ENCODE measurements at regions not wholly inside any gene's neighbourhood (a gene's known extent, or its start where the extent isn't known, plus 50 kb on each side); places are given as distances from the start of the nearest gene placed in this dataset.
"Not testable (repeated sequence)": the region's sequence is repeated elsewhere in the genome, so short reads cannot be mapped to it uniquely, and the experiment has no call there.

DNA sequence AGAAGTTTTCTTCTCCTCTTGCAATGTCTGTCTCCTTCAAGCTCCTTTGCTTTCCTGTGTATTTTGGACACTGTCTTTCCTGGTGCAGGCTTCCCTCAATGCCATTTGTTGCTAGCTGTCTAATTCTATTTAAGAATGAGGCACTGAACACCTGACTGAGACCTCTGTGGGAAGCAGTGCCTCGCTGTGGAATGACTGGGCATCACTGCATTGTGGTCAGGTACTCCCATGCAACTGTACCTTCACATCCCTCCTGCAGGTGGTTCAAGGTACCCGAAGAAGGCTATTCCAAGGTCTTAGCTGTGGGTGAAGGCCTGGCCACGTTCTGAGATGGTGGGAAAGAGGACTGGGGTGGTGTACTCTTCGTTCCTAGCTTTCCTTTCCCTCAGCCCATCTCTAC lies 152.8 kb upstream of the CTAGE1 start:
- DNase-seq: no peak

DNA sequence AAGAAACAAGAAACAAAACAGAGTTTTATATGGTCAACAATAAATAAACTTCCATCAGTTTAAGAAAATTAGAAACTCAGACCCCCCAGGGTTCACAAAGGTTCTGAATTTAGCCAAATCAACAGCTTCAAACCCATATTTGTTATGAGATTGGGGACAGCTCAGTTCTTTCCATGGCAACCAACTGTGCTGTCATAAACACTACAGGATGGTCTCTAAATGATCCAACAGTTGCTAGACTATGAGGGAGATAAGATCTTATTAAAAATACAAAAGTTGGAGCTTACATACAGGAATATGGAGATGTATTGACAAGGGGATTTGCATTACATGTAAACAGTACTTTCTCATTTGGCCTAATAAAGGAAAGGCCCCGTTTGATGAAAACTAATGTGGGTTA lies 154.6 kb upstream of the CTAGE1 start:
- DNase-seq: no peak

DNA sequence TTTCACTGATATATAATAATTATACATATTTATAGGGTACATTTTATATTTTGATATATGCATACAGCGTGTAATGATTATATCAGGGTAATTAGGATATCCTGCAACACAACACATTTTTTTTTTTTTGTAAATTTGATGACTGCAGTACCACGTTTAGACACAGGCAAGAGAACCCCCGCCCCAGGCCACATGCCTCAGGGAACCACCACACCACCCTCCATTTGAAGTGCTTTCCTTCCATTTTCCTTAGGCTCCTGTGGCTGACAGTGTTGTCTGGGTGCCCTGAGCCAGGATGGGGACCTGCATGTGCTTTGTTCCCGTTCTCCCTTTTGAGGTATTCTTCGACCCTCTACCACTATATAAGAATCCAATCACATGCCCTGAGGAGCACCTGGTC lies 161.6 kb upstream of the CTAGE1 start:
- no peak for DNase-seq

DNA sequence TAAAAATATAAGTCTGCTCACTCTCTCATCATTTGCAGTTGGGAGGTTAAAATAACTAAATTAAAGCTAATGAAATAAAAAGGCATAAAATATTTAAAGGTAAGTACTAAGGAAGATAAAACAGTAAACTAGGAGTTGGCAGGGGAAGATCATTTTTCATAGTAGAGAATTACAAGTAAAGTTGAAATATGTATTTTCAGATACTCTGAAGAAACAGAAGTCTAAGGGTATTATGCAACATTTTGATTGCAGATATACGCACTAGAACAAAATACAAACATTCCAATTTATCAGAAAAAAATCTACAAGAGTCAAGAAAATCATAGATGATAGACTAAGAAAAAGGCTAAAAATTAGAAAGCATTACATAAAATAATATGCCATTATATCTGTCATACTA lies 167.6 kb upstream of the CTAGE1 start:
- no peak for DNase-seq

DNA sequence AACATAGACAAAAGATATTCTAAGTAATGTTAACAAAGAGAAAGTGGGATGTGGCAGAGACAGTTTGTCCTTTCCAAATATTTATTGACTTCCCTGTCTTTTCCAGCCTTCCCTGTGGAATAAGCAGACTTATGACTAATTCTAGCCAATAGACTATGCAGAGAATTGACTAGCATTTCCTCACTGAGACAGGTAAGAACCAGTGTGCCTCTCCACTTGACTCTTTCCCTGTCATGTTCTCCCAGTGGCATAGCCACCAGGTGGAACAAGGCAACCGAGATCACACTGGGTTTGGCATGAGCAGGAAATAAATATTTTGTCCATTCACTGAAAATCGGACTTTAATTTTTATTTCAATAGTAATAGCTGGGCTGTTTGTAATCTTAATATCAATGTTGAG lies 168.1 kb upstream of the CTAGE1 start:
- no peak for DNase-seq

DNA sequence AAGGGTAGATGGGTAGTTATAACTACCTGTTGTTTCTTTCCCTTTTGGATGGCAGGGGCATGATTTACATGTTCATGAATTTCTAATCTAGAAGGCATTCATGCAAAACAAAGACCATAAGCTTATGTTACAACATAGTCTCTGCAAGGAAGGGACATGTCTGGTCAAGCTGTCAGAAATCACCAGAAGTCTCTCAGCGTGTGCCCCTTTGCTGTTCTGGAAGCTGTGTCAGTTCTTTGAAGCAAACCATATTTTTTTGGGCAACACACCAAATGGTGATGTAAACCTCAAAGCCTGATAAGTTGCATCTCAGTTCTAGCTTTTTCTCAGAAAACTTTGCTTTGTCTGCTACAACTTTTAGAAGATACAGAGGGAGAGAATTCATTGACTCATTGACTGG lies 173.5 kb upstream of the CTAGE1 start:
- no peak for DNase-seq

DNA sequence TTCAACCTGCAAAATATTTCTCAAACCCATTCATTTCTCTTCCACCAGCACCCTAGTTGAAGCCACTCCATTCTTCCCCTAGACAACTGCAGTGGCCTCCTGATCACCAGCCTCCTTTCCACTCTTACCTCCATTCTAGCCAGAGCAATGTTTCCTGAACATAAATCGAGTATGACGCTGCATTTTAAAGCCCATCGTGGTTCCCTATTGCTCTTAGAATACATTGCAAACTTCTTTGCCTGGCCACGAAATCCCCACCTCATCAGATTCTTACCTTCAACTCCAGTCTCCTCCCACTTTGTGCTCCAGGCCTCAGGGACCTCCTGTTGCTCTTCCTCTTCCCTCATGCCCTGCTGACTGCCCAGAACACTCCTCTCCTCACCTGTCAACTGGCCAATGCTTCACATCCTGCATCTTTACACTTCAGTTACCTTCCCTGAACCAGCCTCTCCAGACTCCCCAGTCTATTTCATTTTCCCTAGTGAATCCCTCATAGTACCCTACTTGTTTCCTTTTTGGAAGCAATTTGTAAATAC lies 176.5 kb upstream of the CTAGE1 start:
- no peak for DNase-seq

DNA sequence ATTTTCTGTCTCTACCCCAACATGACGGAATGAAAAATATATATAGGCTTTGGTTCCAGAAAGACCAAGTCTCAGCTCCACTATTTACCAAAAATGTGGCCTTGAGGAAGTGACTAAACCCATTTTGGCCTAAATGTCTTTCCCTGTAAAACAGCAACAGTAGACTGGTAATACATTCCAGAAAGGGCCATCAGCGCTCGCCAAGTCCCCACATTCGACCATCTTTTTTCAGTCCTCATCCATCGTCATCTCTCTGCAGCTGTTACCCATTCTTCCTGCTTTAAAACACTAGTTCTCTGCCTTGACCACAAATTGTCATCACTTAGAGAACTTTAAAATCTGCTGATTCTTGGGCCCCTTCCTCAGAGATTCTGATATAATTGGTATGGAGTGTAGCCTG lies 183.8 kb upstream of the CTAGE1 start:
- DNase-seq: no peak

DNA sequence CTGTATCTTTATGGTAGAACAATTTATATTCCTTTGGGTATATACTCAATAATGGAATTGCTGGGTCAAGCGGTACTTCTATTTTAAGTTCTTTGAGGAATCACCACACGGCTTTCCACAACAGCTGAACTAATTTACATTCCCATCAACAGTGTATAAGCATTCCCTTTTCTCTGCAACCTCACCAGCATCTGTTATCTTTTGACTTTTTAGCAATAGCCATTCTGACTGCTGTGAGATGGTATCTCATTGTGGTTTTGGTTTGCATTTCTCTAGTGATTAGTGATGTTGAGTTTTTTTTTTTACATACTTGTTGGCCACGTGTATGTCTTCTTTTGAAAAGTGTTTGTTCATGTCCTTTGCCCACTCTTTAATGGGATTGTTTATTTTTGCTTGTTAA lies 184.7 kb upstream of the CTAGE1 start:
- not testable (repeated sequence) for DNase-seq

DNA sequence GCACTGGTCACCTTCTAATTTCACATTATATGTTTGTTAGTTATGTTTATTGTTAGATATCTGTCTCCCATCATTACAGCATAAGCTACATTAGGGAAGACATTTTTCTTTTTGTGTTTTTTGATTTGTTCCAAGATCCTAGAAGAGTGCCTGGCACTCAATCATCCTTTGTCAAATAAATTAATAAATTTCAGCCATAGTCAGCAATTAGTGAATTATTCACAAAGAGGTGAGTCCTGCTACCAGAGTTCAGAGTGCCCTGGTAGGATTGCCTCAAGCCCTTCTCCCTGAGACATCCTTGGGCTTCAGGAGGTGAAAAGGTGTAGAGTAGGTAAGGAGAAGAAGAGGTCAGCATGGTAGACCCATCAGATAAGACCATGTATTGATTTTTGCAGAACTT lies 186.2 kb upstream of the CTAGE1 start:
- no peak for DNase-seq

DNA sequence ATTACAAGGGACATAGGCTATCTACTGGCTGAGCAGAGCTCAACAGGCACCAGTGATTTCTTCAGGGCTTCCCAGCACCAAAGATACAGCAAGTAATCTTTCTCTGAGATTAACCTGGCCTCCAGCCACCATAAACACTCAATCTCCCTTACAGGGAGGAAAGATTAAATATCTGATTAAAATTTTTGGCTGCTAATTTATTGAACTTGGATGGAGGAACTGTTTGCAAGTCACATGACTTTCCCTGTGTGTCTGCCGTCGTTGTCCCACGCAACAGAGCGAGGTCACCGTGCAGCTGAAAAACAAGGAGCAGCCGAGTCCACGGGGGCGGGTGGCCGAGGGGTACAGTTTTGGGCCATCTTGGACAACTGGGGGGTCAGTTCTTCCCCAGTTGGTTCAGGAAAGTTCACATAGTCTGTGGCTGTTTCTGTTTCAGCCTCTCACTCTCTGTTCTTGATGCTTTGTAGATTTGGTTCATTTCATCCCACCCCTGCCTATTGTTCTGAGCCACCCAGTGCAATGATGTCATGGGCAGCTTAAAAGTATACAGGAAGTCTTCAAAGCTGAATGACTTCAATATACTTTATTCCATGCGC lies 186.8 kb upstream of the CTAGE1 start:
- DNase-seq: no peak

DNA sequence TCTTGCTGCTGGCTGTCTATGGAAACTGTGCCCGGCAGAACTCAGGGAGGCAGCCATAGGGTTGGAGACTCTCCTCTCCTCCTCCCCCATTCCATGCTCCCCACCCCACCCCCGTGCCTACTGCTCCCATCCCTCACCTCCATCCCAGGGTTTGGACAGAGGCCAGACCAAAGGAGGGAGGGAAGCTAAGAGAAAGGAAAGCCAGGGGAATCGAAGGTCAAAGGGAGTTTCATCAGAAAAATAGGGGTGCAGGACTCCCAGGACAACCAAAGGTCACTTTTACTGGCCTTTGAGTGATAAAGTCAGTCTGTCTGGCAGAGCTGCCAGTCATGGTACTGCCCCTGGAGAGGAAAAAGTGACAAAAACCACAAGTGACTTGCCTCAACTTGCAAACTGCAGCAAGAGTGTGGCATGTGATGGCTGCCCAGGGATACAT lies 187.3 kb upstream of the CTAGE1 start:
- DNase-seq: no peak

DNA sequence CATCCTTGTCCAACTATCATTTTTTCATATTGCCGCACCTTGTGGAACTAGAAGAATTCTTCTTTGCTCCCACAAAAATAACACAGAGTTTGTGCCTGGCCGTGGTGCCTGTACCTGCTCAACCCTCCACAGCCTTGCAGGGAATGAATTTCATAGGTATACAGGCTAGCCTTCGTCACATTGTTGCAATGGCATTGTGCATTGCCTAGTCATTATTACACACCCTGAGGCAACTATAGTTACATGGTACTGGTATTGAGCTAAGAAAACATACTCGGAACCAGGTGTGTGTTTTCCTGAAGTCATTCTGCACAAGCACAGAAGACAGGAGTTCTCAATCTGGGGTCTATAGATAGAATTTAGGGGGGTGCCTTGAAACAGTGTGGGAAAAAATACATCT lies 188.0 kb upstream of the CTAGE1 start:
- DNase-seq: no peak

DNA sequence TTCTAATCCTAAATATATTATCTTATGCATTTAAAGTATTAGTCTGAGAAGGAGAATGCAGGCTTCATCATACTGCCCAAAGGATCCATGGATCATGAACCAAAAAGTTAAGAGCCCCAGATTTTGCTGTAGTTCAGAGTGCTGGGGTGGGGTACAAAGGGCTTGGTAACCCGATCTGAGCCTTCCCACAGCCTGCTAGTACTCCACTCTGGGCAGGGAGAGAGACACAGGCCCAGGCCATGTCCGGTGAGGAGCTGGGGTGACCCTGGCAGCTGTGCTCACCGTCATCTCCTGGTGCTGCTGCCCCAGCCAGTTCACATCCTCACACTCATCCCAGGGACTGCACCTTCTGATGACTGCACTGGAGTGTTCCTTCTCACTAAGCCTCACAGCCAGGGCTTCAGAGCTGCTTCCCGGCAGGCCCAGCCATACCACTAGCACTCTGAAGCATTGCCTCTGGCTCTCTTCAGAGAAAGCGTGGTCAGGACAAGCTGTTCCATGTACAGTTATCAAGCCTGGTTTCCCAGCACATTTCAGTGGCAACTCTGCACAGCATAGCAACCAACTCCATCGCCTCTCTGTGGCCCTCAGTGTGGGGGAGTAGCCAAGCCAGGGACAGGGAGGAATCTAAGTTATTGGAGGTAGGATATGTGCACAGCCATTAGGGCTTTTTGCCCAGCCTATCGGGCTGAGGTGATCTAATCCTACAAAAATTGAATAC lies 189.0 kb upstream of the CTAGE1 start:
- no peak for DNase-seq

DNA sequence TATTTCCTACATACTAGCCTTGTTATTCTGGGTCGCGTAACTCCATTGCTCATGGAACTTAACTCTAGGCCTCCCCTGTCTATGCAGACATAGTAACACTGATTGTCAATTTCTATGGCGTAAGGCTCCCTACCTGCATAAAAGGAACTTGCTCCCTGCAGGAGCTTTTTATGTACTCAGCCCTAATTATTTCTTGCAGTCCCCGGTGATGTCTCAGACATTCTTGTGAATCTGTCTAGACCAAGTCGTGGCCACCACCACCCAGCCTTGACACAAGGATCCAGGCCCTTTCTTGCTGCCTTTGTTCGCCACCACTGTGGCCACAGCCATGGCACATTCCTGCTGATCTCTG lies 189.5 kb upstream of the CTAGE1 start:
- DNase-seq: no peak

DNA sequence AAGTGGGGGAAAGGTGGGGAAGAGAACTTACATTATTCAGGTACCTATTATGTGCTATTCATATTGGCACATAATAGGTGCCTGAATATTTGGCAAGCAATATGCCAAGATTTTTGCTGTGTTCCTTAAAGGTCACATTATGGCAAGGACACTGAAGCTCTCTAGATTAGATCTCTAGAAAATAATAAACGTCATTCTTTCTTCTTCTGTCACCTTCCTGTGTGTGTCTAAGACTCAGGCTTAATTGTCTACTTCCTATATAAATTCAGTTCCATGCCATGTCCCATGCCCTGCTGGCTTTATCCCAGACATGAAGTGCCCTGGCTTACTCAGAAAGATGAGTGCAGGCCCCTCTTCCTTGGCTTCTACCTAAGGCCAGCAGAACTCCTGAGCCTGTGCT lies 191.1 kb upstream of the CTAGE1 start:
- no peak for DNase-seq

DNA sequence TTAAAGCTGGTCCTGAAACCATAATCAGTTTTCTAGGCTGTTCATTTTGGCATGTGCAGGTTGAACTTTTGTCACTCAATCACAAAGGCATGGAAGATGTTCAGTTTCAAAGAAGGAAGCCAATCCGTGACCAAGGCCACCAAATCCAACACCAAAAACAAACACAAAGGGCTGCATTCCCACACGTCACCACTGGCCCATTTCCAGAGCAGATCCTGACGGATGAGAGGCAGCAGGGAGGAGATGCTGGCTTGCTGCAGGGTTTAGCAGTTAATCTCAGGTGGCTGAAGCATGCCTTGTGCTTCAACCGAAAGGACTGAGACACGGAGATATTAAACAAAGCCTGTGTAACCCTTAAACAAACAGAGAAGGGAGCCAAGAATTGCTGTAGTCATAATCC lies 191.9 kb upstream of the CTAGE1 start:
- DNase-seq: no peak

DNA sequence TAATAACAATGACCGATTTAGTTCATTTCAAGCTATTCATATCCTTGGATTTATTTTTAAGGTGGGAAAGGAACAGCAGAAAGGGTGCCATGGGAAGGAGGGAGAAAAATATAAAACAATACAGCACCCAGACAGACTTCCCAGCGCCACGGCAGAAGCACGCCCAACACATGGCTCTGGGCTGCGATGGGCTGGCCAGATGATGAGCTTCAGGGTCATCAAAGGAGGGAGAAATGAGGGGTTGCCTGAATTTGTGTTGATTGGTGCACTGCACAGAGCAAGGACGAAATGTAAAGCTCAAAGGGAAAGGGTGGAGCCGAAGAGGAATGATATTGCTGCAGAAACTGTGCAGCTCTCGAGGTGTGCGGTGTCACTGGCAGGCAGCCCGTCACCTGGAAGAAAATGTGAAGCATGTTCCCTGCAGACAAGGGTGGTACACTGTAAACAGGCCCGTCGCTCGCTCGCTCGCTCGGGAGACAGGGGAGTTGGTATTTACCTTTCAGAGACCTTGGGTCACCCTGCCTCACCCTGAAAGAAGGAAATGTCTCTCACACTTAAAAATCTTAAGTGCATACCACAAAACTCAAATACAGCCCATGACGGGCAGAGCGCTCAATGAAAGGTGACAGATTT lies 195.5 kb upstream of the CTAGE1 start:
- DNase-seq: no peak

DNA sequence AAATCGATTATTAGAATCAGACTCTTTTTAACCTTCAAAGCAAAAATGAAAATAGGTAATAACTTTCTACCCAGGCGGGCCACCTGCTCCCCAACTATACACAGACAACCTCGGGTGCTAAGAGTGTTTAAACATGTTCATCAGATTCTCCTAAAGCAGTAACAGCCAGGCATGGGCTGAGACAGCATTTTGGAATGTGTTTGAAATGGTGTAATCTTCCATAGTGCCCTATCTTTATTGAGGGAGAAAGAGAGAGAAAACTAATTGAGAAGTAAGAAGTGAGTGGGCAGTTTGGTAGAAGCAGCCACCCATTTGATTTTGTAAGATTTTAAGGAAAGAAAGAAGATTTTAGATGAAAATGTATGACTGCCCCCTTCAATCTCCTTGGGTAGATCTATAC lies 196.1 kb upstream of the CTAGE1 start:
- DNase-seq: no peak

DNA sequence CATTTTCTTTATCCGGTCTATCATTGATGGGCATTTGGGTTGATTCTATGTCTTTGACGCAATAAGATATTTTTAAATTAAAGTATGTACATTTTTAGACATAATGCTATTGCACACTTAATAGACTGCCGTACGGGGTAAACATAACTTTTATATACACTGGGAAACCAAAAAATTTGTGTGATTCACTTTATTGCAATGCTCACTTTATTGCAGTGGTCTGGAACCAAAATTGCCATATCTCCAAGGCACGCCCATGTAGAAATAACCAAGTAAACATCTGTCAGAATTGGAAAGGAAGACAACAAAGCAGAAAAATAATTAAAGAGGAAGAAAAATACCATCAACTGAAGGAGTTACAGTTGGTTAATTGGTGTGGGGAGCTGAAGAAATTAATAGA lies 205.8 kb upstream of the CTAGE1 start:
- no peak for DNase-seq

DNA sequence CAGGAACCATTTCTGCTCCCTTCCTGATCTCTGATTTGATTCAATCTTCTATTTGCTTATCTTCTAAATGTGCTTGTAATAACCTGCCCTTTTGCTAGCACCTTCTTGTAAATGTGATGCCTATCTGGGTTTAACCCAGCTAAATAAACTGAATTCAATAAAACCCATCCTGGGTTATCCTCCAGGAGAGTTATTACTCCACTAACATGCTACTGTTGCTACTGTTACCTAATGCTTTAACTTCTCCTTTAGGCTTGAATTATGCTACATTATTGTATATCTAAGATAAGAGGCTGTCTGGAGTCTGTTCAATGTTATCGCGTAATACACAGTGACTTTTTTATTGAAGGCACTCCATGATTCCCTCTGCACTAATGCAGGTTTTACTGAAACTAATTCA lies 206.5 kb upstream of the CTAGE1 start:
- DNase-seq: no peak

DNA sequence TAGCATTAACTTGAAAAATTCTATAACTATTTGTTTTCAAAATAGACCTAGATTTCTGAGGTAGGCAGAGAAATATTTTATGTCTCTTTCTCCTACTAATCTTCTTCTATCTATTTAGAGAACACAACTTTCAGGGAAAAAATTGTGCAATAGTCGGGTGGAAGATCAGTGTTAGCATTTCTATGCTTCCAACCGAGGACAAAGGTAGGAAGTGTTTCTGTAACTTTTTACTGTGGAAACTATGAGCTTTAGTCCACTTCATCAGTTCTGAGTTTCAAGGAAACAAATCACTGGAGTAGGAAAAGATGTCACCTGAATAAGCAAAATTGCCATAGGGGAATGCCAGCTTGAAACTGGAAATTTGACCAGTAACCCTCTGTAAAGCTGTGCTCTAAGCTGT lies 207.7 kb upstream of the CTAGE1 start:
- no peak for DNase-seq

DNA sequence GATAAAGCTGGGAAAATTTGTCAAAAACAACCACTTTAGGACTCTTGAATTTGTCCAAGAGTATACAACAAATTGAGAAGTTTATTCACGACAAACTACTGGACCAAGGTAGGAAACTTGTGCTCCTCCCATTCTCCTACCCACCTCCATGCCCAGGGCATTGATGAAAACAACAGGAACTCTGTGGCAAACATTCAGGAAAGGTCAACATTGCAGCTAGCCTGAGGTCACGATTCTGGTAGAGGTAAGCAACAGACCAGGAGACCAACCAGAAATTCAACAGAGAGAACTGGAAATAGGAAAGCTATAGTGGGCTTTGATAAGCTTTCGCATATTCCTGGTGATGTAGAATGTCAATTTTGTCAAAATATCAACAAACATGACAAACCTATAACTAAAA lies 209.1 kb upstream of the CTAGE1 start:
- DNase-seq: no peak

DNA sequence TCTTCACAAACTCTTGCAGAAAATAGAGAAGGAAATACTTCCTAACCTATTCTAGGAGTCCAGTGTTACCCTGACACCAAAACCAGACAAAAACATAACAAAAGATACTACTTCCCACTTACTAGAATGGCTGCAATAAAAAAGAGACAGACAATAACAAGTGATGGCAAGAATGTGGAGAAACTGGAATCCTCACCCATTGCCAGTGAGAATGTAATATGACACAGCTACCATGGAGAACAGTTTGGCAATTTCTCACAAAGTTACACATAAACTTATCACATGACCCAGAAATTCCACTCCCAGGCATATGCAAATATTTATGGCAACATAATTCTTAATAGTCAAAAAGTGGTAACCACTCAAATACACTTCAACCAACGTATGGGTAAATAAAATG lies 209.8 kb upstream of the CTAGE1 start:
- DNase-seq: no peak

All from NCI-H510A treated with DMSO at 0.1 percent for 48 hours (cell line).